AG20443 (cell line): ENCODE measurements at regions not wholly inside any gene's neighbourhood (a gene's known extent, or its start where the extent isn't known, plus 50 kb on each side); places are given as distances from the start of the nearest gene placed in this dataset.
"Not testable (repeated sequence)": the region's sequence is repeated elsewhere in the genome, so short reads cannot be mapped to it uniquely, and the experiment has no call there.

Source experiments
- DNase-seq: peaks from one replicate; pipeline ENCODE4 v3.0.0; 2012; ENCODE audit warnings: low spot score, mixed read lengths

- DNase-seq, result no peak
Observed at GRCh38 chr1:194004146-194004545, 817.7 kb upstream of the B3GALT2 start.

DNA sequence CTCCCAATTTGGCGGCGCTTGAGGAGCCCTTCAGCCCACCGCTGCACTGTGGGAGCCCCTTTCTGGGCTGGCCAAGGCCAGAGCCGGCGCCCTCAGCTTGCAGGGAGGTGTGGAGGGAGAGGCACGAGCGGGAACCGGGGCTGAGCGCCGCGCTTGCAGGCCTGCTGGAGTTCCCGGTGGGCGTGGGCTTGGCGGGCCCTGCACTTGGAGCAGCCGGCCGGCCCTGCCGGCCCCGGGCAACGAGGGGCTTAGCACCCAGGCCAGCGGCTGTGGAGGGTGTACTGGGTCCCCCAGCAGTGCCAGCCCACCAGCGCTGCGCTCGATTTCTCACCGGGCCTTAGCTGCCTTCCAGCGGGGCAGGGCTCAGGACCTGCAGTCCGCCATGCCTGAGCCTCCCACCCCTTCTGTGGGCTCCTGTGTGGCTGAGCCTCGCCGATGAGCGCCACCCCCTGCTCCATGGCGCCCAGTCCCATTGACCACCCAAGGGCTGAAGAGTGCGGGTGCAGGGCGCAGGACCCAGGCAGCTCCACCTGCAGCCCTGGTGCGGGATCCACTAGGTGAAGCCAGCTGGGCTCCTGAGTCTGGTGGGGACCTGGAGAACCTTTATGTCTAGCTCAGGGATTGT, 815.4 kb upstream of the B3GALT2 start:
- not testable (repeated sequence) for DNase-seq

- no peak for DNase-seq
Observed at GRCh38 chr1:193988885-193989284, 802.5 kb upstream of the B3GALT2 start.

GRCh38 chr1:193979219-193979618, 792.8 kb upstream of the B3GALT2 start:
- DNase-seq, result no peak

- DNase-seq, result no peak
Observed at GRCh38 chr1:193974286-193974798, 787.9 kb upstream of the B3GALT2 start.

DNA sequence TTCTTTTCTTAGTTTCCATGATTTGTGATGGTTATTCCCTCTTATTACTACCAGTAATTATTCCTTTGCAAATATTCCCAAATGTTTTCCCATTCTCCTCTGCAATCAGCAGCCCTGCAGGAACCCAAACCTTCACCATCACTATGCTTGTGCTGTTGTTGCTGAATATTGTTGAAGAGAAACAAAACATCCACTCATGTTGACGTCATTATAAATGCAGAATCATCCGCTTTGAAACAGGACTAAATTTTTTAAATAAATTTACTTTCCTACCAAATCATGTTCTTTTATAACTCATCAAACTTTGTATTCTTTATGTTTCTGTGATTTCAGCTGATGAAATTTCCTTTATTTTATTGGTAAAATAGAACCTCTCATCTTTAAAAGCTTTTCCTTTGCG, 787.0 kb upstream of the B3GALT2 start:
- no peak for DNase-seq

DNA sequence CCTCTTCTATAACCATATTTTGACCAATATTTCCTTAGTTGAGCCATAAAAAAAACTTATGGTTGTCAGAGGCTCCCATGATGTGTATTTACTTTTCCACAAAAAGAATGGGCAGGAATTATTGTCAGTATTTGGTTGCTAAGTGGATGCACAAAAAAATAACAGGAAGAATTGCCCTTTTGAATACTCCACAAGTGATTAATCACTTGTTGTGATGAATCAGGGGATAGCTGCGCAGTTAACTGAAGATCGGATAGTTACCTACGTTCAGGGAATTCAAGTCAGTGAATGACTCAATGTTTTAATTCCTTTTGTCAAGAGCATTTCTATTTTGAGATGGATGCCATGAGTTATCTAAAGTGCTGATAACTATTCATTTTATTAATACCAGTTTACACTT, 785.2 kb upstream of the B3GALT2 start:
- DNase-seq, result no peak

DNA sequence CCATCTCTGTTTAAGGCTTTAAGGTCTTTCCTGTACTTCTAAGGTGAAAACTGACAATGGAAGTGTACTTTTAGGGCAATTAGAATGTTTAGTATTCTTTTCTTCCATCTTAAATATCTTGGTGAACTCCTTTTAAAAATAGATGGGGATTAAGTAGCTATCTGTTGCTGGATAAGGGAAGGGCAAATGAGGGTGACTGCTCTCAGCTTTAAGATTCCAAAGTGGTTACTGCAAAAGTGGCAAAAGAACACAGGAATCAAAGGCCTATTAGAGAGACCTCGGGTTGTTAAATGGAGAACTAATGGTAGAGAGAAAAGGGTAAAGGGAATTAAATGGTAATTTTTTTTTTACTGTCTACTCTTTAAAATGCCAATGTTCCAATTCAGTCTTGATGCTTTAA, 774.1 kb upstream of the B3GALT2 start:
- no peak for DNase-seq

DNA sequence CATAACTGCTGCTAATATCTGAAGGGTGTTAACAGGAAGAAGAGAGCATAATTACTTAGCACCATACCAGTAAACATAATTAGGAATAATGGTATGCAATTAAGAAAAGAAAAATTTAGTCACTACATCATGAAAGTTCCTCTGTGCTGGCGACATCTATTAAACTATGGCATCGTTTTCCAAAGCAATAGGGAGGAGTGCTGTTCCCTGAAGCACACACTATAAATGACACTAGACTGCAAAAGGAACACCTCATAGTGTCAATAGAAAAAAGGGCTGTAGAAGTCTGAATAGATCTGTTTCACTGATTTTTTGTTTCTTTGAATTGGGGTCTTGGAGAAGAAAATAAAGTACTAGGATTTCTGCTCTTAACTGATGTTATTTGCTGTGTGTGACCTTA, 773.6 kb upstream of the B3GALT2 start:
- DNase-seq, result no peak

DNA sequence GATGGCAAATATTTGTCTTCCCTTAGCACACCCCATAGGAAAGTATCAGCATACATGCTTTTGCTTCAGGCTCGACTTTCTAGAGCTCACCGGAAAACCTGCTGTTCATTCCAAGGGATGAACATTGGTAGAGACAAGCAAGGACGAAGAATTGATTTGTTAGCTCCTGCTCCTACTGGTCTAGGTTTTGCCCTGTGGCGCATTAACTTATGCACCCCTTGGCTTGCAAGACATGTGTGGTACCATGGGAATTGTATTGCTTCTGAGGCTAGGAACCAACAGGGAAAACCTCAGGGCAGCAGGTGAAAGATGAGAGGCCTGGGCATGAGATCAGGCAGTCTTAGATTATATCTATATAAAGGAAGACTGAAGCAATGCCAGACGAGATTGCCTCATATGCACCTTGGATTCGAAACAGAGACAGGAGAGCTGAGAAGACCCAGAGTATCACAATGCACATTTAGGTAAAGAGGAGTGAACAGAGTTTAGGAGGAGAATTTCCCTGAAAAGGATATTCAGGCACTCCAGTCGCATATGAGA, 771.2 kb upstream of the B3GALT2 start:
- DNase-seq, result no peak

- no peak for DNase-seq
Observed at GRCh38 chr1:193952778-193953374, 766.5 kb upstream of the B3GALT2 start.

DNA sequence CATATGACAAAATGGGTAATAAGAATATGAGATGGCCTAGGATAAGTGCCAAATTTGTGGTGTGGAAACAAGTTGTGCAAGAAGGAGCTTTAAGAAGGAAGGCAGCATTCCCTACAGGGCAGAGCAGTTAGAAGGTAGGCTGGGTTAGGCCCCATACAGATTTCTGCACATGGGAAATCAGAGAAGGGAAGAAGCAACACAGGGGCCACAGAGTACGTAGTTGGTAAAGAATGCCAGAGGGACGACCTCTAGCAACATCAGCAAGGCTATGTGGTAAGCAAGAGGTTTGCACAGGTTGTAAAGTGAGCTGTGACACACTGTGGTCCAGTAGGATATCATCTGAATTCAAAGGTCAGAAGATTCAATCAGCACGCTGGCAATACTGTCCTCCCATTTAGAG, 765.6 kb upstream of the B3GALT2 start:
- no peak for DNase-seq

GRCh38 chr1:193944454-193944853, 758.0 kb upstream of the B3GALT2 start:
- DNase-seq, result no peak

- DNase-seq, result no peak
Observed at GRCh38 chr1:193940176-193940575, 753.8 kb upstream of the B3GALT2 start.

DNA sequence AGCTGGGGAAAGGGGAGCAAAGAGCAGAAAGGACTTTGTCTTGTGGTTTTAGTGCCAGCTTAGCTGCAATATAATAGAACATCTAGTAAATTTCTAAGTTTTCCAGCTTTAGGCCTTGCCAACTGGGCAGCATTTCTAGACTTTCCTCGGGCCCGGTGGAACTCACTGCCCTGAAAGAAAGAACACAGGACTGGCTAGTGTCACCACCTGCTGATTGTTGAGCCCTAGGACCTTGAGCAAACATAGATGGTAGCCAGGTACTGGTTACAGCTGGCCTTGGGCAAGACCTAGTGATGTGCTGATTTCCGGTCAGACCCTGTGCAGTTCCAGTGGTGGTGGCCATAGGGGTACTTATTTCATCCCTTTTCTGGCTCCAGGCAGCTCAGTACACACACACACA, 753.2 kb upstream of the B3GALT2 start:
- DNase-seq, result no peak

- no peak for DNase-seq
Observed at GRCh38 chr1:193937308-193937707, 750.9 kb upstream of the B3GALT2 start.

DNA sequence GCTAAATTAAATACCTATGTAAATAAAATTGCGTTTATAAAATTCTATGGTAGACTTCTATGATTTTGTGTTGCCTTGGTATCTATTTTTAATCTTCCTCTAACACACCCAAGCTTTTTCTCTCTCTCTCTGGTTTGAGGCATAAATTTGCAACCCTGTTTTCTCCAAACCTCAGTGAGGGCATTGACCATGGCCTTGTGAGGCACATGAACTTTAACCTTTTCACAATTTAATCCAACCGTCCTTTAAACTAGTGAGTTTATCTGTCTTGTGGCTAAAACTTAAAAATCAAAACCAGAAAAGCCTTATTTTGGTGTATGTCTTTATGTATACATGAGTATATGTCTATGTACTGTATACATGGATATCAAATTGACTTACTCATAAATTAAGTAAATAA, 746.6 kb upstream of the B3GALT2 start:
- no peak for DNase-seq

DNA sequence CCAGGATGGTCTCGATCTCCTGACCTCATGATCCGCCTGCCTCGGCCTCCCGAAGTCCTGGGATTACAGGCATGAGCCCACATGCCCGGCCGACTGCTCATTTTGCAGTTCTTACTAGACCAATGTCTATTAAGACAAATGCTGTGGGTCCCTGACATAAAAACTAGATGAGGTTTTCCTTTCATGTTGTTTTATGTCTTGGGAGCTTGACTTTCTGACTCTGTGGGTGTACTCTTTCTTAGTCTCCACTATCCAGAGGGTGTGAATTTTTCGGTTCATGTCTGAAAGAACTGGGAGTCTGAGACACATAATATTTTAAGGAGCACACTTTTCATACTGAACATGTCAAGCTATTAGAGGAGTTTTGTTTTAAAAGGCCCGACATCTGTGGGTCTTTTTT, 744.9 kb upstream of the B3GALT2 start:
- DNase-seq, result no peak

DNA sequence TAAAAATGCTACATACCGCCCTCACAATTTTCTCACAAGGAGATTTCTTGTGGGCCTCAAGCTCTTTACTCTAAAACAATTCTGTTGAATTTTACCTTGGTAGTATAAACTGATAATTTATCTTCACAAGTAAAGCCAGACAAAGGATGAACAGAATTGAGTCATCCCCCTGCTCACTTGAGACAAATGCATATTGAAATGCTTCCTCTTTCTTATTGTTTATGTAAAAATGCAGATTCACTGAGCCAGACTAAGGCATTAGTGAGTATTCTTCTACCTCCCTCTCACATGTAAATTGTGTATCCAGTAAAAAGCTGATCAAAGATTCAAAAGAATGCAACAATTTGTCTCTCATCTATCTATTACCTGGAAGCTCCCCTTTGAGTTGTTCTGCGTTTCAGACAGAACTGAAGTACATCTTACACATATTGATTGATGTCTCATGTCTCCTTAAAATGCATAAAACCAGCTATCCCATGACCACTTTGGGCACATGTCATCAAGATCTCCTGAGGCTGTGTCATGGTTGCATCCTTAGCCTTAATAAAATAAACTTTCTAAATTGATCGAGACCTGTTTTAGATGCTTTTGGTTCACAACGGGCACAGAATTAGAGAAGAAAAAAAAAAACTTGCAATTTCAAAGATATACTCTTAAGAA, 743.1 kb upstream of the B3GALT2 start:
- DNase-seq, result no peak

GRCh38 chr1:193927550-193927949, 741.1 kb upstream of the B3GALT2 start:
- DNase-seq, result no peak

GRCh38 chr1:193926956-193927355, 740.5 kb upstream of the B3GALT2 start:
- DNase-seq, result no peak

DNA sequence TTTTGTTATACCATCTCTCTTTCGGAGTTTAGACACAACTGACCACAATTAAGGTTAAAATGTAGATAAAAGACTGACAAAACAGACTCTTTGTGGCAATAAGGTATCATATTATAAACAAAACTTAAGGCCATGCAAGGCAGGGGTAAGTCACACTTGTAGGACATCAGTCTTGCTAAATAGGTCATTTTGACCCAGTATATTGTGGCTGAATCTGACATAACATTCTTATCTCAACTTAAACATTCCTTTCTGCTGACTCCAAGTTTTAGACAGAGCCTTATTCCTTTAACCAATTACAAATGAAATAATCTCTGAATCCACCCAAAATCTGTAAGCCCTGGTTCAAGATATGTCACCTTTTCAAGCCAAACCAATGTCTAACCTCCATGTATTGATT, 733.4 kb upstream of the B3GALT2 start:
- DNase-seq, result no peak

DNA sequence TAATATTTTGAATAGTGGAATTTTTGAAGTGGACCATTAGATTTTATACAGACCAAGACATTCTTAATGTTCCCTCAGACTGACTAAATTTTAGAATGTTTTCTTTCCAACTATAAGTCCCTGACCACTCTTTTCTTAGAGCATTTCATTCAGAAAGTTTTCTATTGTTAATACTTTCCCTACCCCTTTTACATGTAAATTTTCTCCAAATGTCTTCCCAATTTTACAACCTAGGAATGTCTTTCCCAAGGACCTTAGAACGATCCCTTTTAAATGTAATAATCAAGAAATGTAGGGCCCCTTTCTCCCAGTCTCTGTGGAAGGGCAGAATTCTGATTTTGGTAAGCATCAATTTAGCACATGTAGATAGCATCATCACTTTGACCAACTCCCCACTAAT, 730.0 kb upstream of the B3GALT2 start:
- DNase-seq, result no peak
